SK-N-SH (cell line): ENCODE measurements at regions not wholly inside any gene's neighbourhood (a gene's known extent, or its start where the extent isn't known, plus 50 kb on each side); places are given as distances from the start of the nearest gene placed in this dataset.

Source experiments
- CTCF ChIA-PET: fragments of 300-600, 350-600 bp; formaldehyde crosslinking; extraction: SDS; loops from one replicate; lab custom pipeline; 2021; lab: Yijun Ruan, JAX
- POLR2A ChIA-PET: fragments of 350-600 bp; sonication (Branson Sonifier 250); formaldehyde crosslinking; extraction: SDS; loops from one replicate; lab custom pipeline; 2020; ENCODE audit warnings: antibody characterized with exemption, inconsistent platforms; lab: Yijun Ruan, JAX
- DNase-seq: peaks from one replicate; pipeline ENCODE4 v3.0.0; 2012
- H2AFZ ChIP-seq: fragments of 200-600 bp; sonication (generic); 2 replicates; pipeline ENCODE4 v1.8.1; 2016; ENCODE audit warnings: antibody characterized with exemption, mild to moderate bottlenecking, low read depth
- H3F3A ChIP-seq: fragments of 200-600 bp; sonication (generic); replicated peaks from 2 replicates; pipeline ENCODE3; 2016; ENCODE audit warnings: antibody characterized with exemption, mild to moderate bottlenecking; ENCODE audit not compliant: insufficient read depth
- H3K27ac ChIP-seq, 2 experiments: fragments of 200-500 bp in 1 of 2; fragments of 200-600 bp in 1 of 2; sonication (Bioruptor generic) in 1 of 2; sonication (generic), shearing (Covaris generic) in 1 of 2; 2 replicates each; pipeline versions ENCODE4 v1.5.1 to v1.6.1; 2014 to 2016; ENCODE audit warnings: low read depth in 2 of 2, inconsistent platforms in 1 of 2, low read length in 1 of 2, mild to moderate bottlenecking in 1 of 2, mixed read lengths in 1 of 2
- H3K27me3 ChIP-seq: fragments of 200-600 bp; sonication (generic), shearing (Covaris generic); 2 replicates; pipeline ENCODE4 v1.6.1; 2016; ENCODE audit warnings: mixed run types; ENCODE audit not compliant: insufficient read depth
- H3K36me3 ChIP-seq, 2 experiments: fragments of 200-500 bp in 1 of 2; fragments of 200-600 bp in 1 of 2; sonication (Bioruptor generic) in 1 of 2; sonication (generic) in 1 of 2; replicated peaks in 1 of 2; 2 replicates each; pipeline versions ENCODE3 to v1.5.1; 2014 to 2016; ENCODE audit warnings: low read length in 1 of 2, mild to moderate bottlenecking in 1 of 2; ENCODE audit not compliant: insufficient read depth in 2 of 2, control insufficient read depth in 1 of 2
- H3K4me1 ChIP-seq, 2 experiments: fragments of 200-500 bp in 1 of 2; fragments of 200-600 bp in 1 of 2; sonication (Bioruptor generic) in 1 of 2; sonication (generic), shearing (Covaris generic) in 1 of 2; 2 replicates each; pipeline versions ENCODE4 v1.5.1 to v1.6.1; 2014 to 2016; ENCODE audit warnings: low read depth in 1 of 2, low read length in 1 of 2, mixed run types in 1 of 2; ENCODE audit not compliant: insufficient read depth in 2 of 2, control insufficient read depth in 1 of 2
- H3K4me2 ChIP-seq: fragments of 200-600 bp; sonication (generic), shearing (Covaris generic); 2 replicates; pipeline ENCODE4 v1.6.1; 2017; ENCODE audit warnings: mixed run types
- H3K4me3 ChIP-seq, 2 experiments: fragments of 200-500 bp in 1 of 2; fragments of 200-600 bp in 1 of 2; sonication (Bioruptor generic) in 1 of 2; sonication (generic), shearing (Covaris generic) in 1 of 2; 2 replicates each; pipeline versions ENCODE4 v1.5.1 to v1.8.1; 2014 to 2016; ENCODE audit warnings: low read depth in 2 of 2, inconsistent platforms in 1 of 2, low read length in 1 of 2, mild to moderate bottlenecking in 1 of 2, mixed read lengths in 1 of 2, moderate library complexity in 1 of 2
- H3K79me2 ChIP-seq: fragments of 200-600 bp; sonication (generic); 2 replicates; pipeline ENCODE4 v1.8.1; 2017; ENCODE audit warnings: mild to moderate bottlenecking; ENCODE audit not compliant: insufficient read depth
- H3K9ac ChIP-seq: fragments of 200-600 bp; sonication (generic); 2 replicates; pipeline ENCODE4 v1.6.1; 2017; ENCODE audit warnings: mixed run types
- H3K9me2 ChIP-seq: fragments of 200-600 bp; sonication (generic); 2 replicates; pipeline ENCODE4 v1.6.1; 2017; ENCODE audit warnings: mixed run types
- H3K9me3 ChIP-seq: fragments of 200-600 bp; sonication (generic); 2 replicates; pipeline ENCODE4 v1.6.1; 2017; ENCODE audit warnings: mixed run types, mild to moderate bottlenecking, moderate library complexity
- H4K20me1 ChIP-seq: fragments of 200-600 bp; sonication (generic); 2 replicates; pipeline ENCODE4 v1.6.1; 2017; ENCODE audit warnings: mild to moderate bottlenecking, mixed run types; ENCODE audit not compliant: insufficient read depth
- CHD2 ChIP-seq: fragments of 150-350 bp; IDR thresholded peaks from 2 replicates; pipeline ENCODE4 v1.6.1; 2018; ENCODE audit warnings: low read length; ENCODE audit not compliant: partially characterized antibody
- CTCF ChIP-seq: fragments of 200-600 bp; sonication (generic); IDR thresholded peaks from 2 replicates; pipeline ENCODE4 v1.6.1; 2017; ENCODE audit warnings: antibody characterized with exemption, mild to moderate bottlenecking, moderate library complexity
- ELF1 ChIP-seq: IDR thresholded peaks from 2 replicates; pipeline ENCODE4 v1.4.0; 2012
- FOXJ3 ChIP-seq: sonication (generic); formaldehyde crosslinking; IDR thresholded peaks from 2 replicates; pipeline ENCODE4 v1.5.1; 2020; ENCODE audit warnings: mild to moderate bottlenecking, missing genetic modification reagents
- GATA2 ChIP-seq: sonication (generic); formaldehyde crosslinking; IDR thresholded peaks from 2 replicates; pipeline ENCODE4 v1.5.0; 2020; ENCODE audit warnings: mild to moderate bottlenecking, missing genetic modification reagents
- MEF2A ChIP-seq: IDR thresholded peaks from 2 replicates; pipeline ENCODE4 v1.4.0; 2012; ENCODE audit warnings: low read depth, borderline replicate concordance
- PBX3 ChIP-seq: IDR thresholded peaks from 2 replicates; pipeline ENCODE4; 2012
- POLR2AphosphoS5 ChIP-seq: IDR thresholded peaks from 2 replicates; pipeline ENCODE4 v1.6.1; 2012; ENCODE audit warnings: low read depth, low read length
- RAD21 ChIP-seq: IDR thresholded peaks from 2 replicates; pipeline ENCODE4 v1.6.1; 2012; ENCODE audit warnings: mild to moderate bottlenecking, low read length
- RCOR1 ChIP-seq: fragments of 150-350 bp; IDR thresholded peaks from 2 replicates; pipeline ENCODE4 v1.6.1; 2017; ENCODE audit warnings: antibody characterized with exemption, low read length
- REST ChIP-seq: IDR thresholded peaks from 2 replicates; pipeline ENCODE4 v1.6.1; 2012; ENCODE audit warnings: mild to moderate bottlenecking, low read depth, low read length, moderate library complexity
- RXRA ChIP-seq: IDR thresholded peaks from 2 replicates; pipeline ENCODE4 v1.4.0; 2012; ENCODE audit warnings: low read depth, mild to moderate bottlenecking, borderline replicate concordance
- TAF1 ChIP-seq: IDR thresholded peaks from 2 replicates; pipeline ENCODE4 v1.6.1; 2012; ENCODE audit warnings: low read depth, mild to moderate bottlenecking, low read length, moderate library complexity, borderline replicate concordance
- TCF12 ChIP-seq: IDR thresholded peaks from 2 replicates; pipeline ENCODE4 v1.4.0; 2012
- USF1 ChIP-seq: IDR thresholded peaks from 2 replicates; pipeline ENCODE4 v1.4.0; 2012; ENCODE audit warnings: low read depth, borderline replicate concordance
- WGBS: methylation state at CpG from one replicate; pipeline ENCODE4 v1.1.6; 2017; ENCODE audit warnings: low lambda C conversion rate; 5-methylcytosine and 5-hydroxymethylcytosine counted together
- TF ChIP-seq, protein P1 (sequence below): fragments of 150-350 bp; IDR thresholded peaks from 2 replicates; pipeline ENCODE4 v1.6.1; 2016; ENCODE audit warnings: mild to moderate bottlenecking, low read depth, low read length

- H3K9me2 ChIP-seq = no peaks in the 10 kb centered on the region
- no peaks in the 10 kb centered on the region for H4K20me1 ChIP-seq
- no peak for DNase-seq
- CTCF ChIA-PET = no interaction called here
- no peak overlapping the region for H3K9ac ChIP-seq
- H3F3A ChIP-seq = no peaks in the 10 kb centered on the region
- peak overlapping the region; percentile 38; the same call in 1 of the 2 replicates for H2AFZ ChIP-seq
- no peaks in the 10 kb centered on the region for H3K36me3 ChIP-seq
- peak overlapping the region; percentile 24 to 43 for H3K4me3 ChIP-seq
- TF ChIP-seq, protein P1, sequence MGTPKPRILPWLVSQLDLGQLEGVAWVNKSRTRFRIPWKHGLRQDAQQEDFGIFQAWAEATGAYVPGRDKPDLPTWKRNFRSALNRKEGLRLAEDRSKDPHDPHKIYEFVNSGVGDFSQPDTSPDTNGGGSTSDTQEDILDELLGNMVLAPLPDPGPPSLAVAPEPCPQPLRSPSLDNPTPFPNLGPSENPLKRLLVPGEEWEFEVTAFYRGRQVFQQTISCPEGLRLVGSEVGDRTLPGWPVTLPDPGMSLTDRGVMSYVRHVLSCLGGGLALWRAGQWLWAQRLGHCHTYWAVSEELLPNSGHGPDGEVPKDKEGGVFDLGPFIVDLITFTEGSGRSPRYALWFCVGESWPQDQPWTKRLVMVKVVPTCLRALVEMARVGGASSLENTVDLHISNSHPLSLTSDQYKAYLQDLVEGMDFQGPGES = no peak
- TF ChIP-seq MEF2A (no peak), TCF12 (peak; percentile 27; the same call in 1 of the 2 replicates), PBX3 (peak; percentile 38; the same call in 1 of the 2 replicates), RCOR1 (no peak)
- TF ChIP-seq, all 33 proteins: peak for 2
- Histone ChIP-seq H3K4me2 (peak overlapping the region; percentile 39), H3K9me3 (no peaks in the 10 kb centered on the region), H3K27ac (no peak overlapping the region), H3K27me3 (no peaks in the 10 kb centered on the region), H3K79me2 (no peaks in the 10 kb centered on the region), H3K4me1 (peaks cover 0 to 8% of the 10 kb centered on the region in 2 experiments; a peak in 2 of 4 replicates)
- POLR2A ChIA-PET = no interaction called here
- 17% methylated on average over 6 of the region's 6 CpGs for WGBS
Observed at GRCh38 chr4:165610679-165611437, 232.1 kb downstream of the CPE start.

DNA sequence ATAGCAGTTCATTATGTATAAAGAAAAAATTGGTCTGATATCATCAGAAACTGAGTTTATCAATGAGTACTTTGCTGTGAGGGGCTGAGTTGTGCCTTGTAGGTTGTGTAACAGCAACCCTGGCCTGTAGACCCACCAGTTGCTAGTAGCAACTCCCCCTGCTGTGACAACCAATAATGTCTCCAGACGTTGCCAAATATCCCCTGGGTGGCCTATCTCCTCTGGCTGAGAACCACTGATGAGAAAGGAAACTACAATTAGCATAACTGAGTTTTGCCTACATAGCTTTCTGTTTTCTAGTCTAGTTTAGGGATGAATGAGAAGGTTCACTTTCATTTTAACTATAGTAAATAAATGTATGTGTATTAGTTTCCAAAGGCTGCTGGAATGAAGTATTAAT, 234.1 kb downstream of the CPE start:
- Histone ChIP-seq H3K27me3 (no peaks in the 10 kb centered on the region), H3K79me2 (no peaks in the 10 kb centered on the region), H4K20me1 (no peaks in the 10 kb centered on the region), H3K9ac (no peak overlapping the region), H3K36me3 (no peaks in the 10 kb centered on the region), H3K4me2 (no peak overlapping the region), H3F3A (no peaks in the 10 kb centered on the region), H2AFZ (no peak overlapping the region), H3K9me3 (no peaks in the 10 kb centered on the region), H3K4me1 (peaks cover 0 to 8% of the 10 kb centered on the region in 2 experiments; a peak in 2 of 4 replicates), H3K27ac (no peak overlapping the region), H3K4me3 (no peak overlapping the region), H3K9me2 (no peaks in the 10 kb centered on the region)
- ChIA-PET POLR2A (no interaction called here), CTCF (no interaction called here)
- TF ChIP-seq CHD2 (no peak), REST (no peak), TCF12 (no peak), TAF1 (no peak), POLR2AphosphoS5 (no peak), RAD21 (no peak), RCOR1 (no peak), FOXJ3 (CRISPR knock-in tag) (no peak), CTCF (no peak), GATA2 (CRISPR knock-in tag) (no peak), ELF1 (no peak), RXRA (no peak), USF1 (no peak)
- 0% methylated on average over 1 of the region's 1 CpG for WGBS
- no peak for DNase-seq
